H1 (cell line): ENCODE measurements at regions not wholly inside any gene's neighbourhood (a gene's known extent, or its start where the extent isn't known, plus 50 kb on each side); places are given as distances from the start of the nearest gene placed in this dataset.

Experiments used
- CBX5 ChIP-seq: fragments of 300-800, 300-1000 bp; sonication (generic); IDR thresholded peaks from 2 replicates; pipeline ENCODE4 v1.7.1; 2016; ENCODE audit warnings: antibody characterized with exemption, low read length, low read depth
- CBX8 ChIP-seq: fragments of 300-800, 300-1000 bp; sonication (generic); IDR thresholded peaks from 2 replicates; pipeline ENCODE4 v1.7.1; 2016; ENCODE audit warnings: low read depth, low read length, borderline replicate concordance
- CHD7 ChIP-seq: fragments of 300-600 bp; sonication (generic); IDR thresholded peaks from 2 replicates; pipeline ENCODE4 v1.7.1; 2012; ENCODE audit warnings: low read length, moderate library complexity, mild to moderate bottlenecking, inconsistent platforms; ENCODE audit not compliant: insufficient replicate concordance
- EZH2 ChIP-seq: fragments of 200-600 bp; sonication (generic); IDR thresholded peaks from 2 replicates; pipeline ENCODE4 v1.7.1; 2012; ENCODE audit warnings: low read depth, mild to moderate bottlenecking, moderate library complexity, low read length, inconsistent platforms; ENCODE audit not compliant: severe bottlenecking
- RAD21 ChIP-seq, 2 experiments: IDR thresholded peaks in 1 of 2; conservative IDR thresholded peaks in 1 of 2; 2 replicates each; pipeline ENCODE4 v1.6.1; 2011; ENCODE audit warnings: low read depth in 2 of 2, low read length in 2 of 2, improper control_type of control experiment in 1 of 2, inconsistent platforms in 1 of 2, mild to moderate bottlenecking in 1 of 2, moderate library complexity in 1 of 2
- RFX5 ChIP-seq: IDR thresholded peaks from 2 replicates; pipeline ENCODE4 v1.6.1; 2011; ENCODE audit warnings: low read depth, low read length, improper control_type of control experiment, borderline replicate concordance
- RXRA ChIP-seq: IDR thresholded peaks from 2 replicates; pipeline ENCODE4 v1.6.1; 2011; ENCODE audit warnings: low read depth, mild to moderate bottlenecking, low read length, moderate library complexity; ENCODE audit not compliant: insufficient read depth
- TAF7 ChIP-seq: optimal IDR thresholded peaks from 2 replicates; pipeline ENCODE3; 2011; ENCODE audit warnings: low read depth, mild to moderate bottlenecking, inconsistent platforms, low read length, moderate library complexity, borderline replicate concordance
- TBP ChIP-seq: IDR thresholded peaks from 2 replicates; pipeline ENCODE4 v1.6.1; 2011; ENCODE audit warnings: low read depth, low read length, improper control_type of control experiment
- USF2 ChIP-seq: IDR thresholded peaks from 2 replicates; pipeline ENCODE4 v1.6.1; 2011; ENCODE audit warnings: low read length, improper control_type of control experiment
- YY1 ChIP-seq: IDR thresholded peaks from 2 replicates; pipeline ENCODE4 v1.6.1; 2011; ENCODE audit warnings: low read depth, mild to moderate bottlenecking, low read length

GRCh38 chr18:5059696-5060032, 137.4 kb downstream of the AKAIN1 start (continued):
- no peak for TF ChIP-seq CHD7
- no peak for TF ChIP-seq CBX5
- no peak for TF ChIP-seq RAD21 (IDR thresholded peaks at IDR 0.05 in 1 of 2, conservative IDR thresholded peaks at IDR 0.05 in 1 of 2; ENCODE audit: low read depth in 2 of 2, low read length in 2 of 2)
- TF ChIP-seq EZH2 = no peak
- no peak for TF ChIP-seq RFX5
- no peak for TF ChIP-seq USF2
- TF ChIP-seq CBX8 = no peak
- TF ChIP-seq TBP = no peak
- no peak for TF ChIP-seq TAF7
- no peak for TF ChIP-seq RXRA
- TF ChIP-seq YY1 = no peak
